ENCODE measurements at regions not wholly inside any gene's neighbourhood (a gene's known extent, or its start where the extent isn't known, plus 50 kb on each side); places are given as distances from the start of the nearest gene placed in this dataset.
"Not testable (repeated sequence)": the region's sequence is repeated elsewhere in the genome, so short reads cannot be mapped to it uniquely, and the experiment has no call there.

DNA sequence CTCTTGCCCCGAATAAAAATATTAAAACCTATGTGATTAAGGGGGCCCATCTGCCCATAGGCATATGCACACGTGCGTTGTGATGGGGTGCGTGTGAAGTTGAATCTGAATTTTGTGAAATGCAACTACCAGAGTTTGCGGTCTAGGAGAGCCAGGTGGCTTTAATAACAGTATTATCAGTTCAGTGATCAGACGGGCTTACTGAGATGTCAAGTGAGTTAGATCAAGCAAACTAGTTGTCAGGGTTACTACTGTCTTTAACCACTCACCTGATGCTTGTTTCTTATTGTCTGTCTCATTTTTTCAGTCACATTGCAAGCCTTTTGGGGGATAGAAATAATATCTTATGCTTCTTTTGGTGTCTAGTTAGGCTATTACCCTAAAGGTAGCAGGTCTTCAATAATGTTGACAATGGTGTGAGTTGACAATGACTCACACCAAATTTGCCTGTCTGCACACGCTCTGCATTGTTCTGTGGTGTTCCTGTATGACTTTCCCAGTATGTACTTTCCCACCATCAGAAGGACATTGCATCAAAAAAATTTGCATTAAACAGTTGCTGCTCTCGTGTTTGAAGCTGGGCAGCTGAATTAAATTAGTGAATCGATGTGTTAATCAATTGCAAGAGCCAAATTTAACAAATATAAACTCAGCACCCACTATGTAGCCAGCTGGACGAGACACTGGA lies 103.1 kb upstream of the NAA20 start:
- in situ Hi-C loops (cut with HindIII; ENCODE audit: low pct_ligation_motif_present, low pct_unique_long_range_greater_than_20kb, low sequenced_read_pairs) = no loop called here

DNA sequence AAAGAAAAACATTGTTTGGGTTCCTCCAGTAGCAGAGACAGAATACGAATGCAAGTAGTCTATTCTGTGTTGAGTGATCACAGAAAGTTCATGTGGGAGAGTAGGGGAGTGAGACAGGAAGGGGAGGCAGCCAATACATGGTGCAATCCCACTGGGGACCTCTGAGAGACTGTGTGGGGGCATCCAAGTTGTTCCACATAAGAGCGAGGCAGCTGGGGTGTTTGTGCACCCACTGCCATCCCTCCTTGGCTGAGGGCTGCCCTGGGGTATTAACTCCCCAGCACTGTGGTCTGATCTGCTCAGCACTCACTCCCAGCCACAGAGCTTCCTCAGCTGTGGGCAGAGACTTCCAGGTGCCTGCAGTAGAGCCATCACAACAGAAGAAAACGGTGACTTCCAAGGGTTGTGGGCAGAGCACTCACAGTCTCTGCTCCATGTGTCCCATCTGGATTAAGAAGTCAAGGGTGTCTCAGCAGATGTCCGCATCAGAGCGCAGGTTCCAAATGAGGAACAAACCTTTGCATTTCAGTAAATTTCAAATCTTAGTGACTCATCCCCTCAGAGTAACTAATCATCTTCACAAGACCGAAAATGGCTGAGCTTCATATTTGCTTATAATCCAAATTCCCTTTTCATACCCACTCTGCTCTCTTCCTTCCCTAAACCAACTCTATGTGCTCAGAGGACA lies 101.9 kb upstream of the NAA20 start:
- no peak for DNase-seq
- in situ Hi-C loops (cut with HindIII; ENCODE audit: low pct_ligation_motif_present, low pct_unique_long_range_greater_than_20kb, low sequenced_read_pairs) = no loop called here

More for the DNA sequence above, 103.1 kb upstream of the NAA20 start:
- no peak for DNase-seq

DNA sequence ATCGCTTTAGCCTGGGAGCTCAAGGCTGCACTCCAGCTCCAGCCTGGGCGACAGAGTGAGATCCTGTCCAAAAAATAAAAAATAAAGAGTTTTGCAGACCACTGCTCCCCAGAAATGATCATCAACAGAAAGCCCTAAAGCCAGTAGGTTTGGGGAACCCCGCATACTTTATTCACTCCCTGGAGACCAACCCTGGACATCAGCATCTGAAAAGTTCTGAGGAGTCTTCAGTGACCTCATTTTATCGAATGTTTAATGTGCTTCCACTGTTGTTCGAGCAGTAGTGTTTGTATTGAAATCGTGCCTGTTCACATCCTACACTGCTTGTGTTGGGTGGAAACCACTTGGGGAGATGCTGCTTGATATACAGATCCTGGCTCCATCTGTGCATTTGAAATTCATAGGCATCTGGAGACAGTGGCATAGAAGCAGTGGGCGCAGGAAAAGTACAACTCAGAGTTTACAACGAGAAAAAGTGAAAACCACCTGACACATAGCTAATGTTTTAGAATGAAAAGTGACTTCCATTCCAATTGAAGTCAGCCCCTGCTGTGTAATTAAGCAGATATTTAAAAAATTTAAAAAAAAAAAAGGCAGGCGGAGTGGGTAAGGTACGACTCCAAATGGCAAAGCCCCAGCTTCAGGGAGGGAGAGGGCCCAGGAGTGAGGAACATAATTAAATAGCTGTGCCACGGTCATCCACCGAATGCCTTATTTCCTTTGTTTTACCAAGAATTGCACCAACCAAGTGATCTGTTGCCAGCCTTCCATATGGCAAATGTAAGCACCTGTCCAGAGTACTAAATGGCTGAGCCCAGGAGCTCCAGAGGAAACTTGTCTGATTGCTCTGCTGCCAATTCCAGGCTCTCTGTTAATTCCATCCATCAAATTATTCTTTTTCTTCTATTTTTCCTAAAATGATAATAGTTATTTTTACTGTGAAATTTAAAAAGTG lies 100.4 kb upstream of the NAA20 start:
- DNase-seq = no peak
- in situ Hi-C loops (cut with HindIII; ENCODE audit: low pct_ligation_motif_present, low pct_unique_long_range_greater_than_20kb, low sequenced_read_pairs) = no loop called here

DNA sequence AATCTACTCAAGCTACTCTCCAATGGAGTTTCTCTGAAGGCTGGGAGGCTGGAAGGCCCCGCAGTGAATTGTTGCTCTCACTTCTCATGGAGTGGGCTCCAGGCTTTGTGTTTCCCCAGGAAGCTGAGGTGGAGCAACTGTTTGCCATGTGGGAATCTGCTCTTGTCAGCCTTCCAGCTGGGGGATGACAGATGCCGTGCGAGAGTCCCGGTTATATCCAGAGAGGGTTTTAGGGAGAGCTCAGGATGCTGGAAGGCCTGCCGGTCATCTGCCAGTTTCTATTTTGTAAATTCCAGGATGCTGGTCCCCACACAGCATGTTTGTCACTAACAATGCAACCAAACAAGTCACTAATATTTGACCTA lies 98.2 kb upstream of the NAA20 start:
- in situ Hi-C loops (cut with HindIII; ENCODE audit: low pct_ligation_motif_present, low pct_unique_long_range_greater_than_20kb, low sequenced_read_pairs) = no loop called here
- no peak for DNase-seq

DNA sequence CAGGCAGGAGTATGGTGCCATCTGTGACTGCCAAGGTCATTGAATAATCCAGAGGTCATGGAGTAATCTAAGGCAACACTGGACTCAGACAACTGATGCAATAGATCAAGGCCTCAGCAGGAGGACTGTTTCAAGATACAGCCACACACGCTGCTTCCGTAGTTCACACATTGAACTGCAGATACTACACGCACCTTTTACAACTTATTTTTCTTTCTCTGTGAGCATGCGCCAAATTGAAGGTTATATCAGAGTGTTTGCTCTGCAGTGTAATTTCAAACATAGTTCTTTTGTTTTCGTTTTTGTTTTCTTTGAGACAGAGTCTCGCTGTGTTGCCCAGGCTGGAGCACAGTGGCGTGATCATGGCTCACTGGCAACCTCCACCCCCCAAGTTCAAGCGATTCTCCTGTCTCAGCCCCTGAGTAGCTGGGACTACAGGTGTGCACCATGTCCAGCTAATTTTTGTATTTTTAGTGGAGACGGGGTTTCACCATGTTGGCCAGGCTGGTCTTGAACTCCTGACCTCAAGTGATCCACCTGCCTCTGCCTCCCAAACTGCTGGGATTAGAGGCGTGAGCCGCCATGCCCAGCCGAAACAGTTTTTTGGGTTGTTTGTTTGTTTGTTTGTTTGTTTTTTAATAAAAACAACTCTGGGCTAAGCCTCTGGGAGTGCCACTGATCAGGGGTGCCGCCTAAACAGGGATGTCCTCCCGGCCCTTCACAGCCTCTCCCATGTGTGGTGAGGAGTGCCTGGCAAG lies 96.6 kb upstream of the NAA20 start:
- no peak for DNase-seq
- in situ Hi-C loops (cut with HindIII; ENCODE audit: low pct_ligation_motif_present, low pct_unique_long_range_greater_than_20kb, low sequenced_read_pairs) = no loop called here

DNA sequence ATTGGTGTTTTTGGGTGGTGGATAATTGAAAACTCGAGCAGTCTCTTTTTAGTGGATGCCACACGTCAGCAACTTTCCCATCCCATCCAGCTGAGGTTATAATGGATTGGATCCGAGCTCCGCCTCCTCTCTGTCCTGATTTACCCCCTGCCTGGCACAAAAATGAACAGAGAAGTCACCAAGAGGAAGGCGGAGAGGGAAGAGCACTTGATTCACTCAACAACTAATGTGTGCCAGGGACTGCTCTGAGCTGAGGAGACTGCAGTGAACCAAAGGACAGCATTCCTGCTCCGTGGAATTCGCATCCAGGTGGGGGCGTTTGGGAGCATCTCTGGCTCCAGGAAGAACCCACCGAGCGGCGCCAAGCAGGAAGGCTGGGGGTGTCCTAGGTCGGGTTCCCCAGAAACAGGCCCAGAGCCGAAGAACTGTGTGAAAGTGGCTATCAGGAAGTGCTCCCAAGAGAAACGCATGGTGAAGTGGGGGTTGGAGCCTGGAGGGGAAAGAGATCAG lies 95.8 kb upstream of the NAA20 start:
- DNase-seq = no peak
- in situ Hi-C loops (cut with HindIII; ENCODE audit: low pct_ligation_motif_present, low pct_unique_long_range_greater_than_20kb, low sequenced_read_pairs) = no loop called here

DNA sequence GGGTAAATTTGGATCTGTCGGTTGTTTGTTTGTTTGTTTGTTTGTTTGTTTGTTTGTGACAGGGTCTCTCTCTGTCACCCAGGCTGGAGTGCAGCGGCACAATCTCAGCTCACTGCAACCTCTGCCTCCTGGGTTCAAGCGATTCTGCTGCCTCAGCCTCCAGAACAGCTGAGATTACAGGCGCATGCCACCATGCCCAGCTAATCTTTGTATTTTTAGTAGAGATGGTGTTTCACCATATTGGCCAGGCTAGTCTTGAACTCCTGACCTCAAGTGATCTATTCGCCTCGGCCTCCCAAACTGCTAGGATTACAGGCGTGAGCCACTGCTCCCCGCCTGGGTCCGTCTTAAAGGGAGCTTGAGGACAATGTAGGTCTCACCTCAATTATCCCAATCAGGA lies 95.3 kb upstream of the NAA20 start:
- in situ Hi-C loops (cut with HindIII; ENCODE audit: low pct_ligation_motif_present, low pct_unique_long_range_greater_than_20kb, low sequenced_read_pairs); DNase-seq: not testable (repeated sequence)

DNA sequence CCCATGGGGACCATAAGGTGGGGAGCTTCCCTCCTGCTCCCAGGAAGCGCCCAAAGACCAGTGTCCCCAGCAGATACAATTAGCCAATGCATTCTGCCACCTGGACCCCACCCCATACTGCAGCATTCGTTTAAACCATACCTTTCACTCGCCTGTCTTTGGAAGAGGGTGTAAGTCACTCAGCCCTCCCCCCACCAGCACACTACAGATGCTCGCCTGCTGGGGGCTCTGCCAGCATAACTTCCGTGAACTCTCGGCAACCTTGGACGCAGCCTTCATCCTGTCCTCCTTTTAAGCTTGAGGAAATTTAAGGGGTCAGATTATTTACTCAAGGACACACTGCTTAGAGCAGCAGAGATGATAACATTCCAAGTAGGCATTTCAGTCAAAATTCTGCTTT lies 94.4 kb upstream of the NAA20 start:
- in situ Hi-C loops (cut with HindIII; ENCODE audit: low pct_ligation_motif_present, low pct_unique_long_range_greater_than_20kb, low sequenced_read_pairs) = no loop called here

DNA sequence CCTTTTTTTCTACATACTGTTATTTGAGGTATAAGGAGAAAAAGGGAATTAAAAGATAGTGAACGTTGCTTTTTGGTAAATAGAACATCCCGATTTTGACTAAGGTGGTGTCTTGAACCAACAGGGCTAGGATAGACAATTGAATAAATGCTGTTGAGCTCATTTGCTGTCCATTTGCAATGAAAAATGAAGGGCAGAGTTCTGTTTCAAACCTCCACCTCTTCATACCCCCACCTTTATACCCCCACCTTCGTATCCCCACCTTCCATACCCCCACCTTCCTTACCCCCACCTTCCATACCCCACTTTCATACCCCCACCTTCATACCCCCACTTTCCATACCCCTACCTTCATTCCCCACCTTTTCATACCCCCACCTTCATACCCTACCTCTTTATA lies 93.4 kb upstream of the NAA20 start:
- DNase-seq = no peak
- in situ Hi-C loops (cut with HindIII; ENCODE audit: low pct_ligation_motif_present, low pct_unique_long_range_greater_than_20kb, low sequenced_read_pairs) = no loop called here

More for the DNA sequence above, 94.4 kb upstream of the NAA20 start:
- DNase-seq = no peak

DNA sequence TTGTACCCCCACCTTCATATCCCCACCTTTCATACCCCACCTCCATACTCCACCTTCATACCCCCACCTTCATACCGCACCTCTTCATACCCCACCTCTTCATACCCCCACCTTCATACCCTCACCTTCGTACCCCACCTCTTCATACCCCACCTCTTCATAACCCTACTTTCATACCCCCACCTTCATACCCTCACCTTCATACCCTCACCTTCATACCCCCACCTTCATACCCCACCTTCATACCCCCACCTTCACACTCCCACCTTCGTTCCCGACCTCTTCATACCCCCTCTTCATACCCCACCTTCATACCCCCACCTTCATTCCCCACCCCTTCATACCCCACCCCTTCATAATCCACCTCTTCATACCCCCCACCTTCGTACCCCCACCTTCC lies 92.9 kb upstream of the NAA20 start:
- in situ Hi-C loops (cut with HindIII; ENCODE audit: low pct_ligation_motif_present, low pct_unique_long_range_greater_than_20kb, low sequenced_read_pairs) = no loop called here

DNA sequence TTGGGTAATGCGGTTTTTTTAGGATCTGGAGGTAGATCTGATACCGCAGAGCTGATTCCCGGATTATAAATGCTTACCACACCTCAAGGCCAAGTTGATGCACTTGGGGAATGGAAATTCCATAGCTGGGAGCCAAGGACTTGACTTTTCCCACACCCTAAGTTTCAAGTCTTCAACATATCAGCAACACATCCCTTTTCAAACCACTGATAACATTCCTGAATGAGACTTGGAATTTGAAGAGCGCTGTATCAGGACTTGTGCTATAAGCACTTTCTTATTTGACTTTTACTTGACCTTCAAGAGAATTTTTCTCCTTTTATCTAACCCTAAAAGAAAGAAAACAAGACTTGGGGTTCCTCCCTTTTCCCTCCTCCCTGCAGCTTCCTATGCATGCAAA lies 90.6 kb upstream of the NAA20 start:
- in situ Hi-C loops (cut with HindIII; ENCODE audit: low pct_ligation_motif_present, low pct_unique_long_range_greater_than_20kb, low sequenced_read_pairs) = no loop called here
- no peak for DNase-seq

More for the DNA sequence above, 92.9 kb upstream of the NAA20 start:
- DNase-seq = no peak

DNA sequence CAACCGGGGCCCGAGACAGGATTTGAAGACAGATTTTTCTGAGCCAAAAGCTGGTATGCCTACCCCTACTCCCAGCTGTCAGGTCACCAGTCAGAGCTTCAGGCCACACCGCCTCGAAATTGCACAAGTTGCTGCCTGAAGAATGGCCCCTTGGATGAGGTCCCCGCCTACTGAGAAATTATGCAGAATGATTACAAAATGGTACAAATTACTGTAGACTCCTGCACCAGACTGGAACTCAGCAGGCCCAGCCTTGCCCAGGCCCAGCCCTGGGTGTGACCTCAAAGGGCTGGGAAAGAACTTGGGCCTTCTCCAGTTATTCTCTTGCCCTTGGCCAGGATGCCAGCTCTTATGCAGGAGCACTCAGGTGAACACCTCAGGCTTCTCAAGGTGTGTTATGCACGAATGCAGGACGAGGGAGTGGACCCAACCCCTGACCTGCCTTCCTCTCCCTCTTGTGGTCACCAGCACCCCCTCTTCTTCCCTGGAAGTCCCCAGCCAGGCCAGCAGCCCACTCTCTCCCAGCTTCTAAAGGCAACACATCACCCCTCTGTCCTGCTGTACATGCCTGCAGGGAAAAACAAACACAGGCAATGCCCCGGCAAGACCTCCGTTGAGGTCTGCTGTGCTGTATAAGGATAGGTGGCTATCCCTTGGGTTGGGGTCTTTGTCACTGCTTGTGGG lies 88.7 kb upstream of the NAA20 start:
- in situ Hi-C loops (cut with HindIII; ENCODE audit: low pct_ligation_motif_present, low pct_unique_long_range_greater_than_20kb, low sequenced_read_pairs) = no loop called here
- no peak for DNase-seq

DNA sequence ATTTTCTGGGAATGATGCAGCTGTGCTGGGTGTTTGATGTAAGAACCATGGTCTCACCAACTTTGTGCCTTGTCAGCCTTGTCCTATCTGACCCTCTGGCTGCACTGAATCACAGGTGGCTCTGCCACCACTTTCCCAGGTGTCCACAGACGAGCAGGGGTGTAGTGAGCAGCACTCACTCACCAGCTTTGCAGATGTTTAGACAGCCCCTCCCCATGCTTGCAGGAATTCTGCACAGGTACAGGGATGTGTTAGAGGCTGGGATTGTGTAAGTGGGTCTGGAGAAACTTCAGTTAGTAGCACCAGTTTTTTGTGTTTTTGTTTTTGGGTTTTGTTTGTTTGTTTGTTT lies 88.2 kb upstream of the NAA20 start:
- DNase-seq = no peak
- in situ Hi-C loops (cut with HindIII; ENCODE audit: low pct_ligation_motif_present, low pct_unique_long_range_greater_than_20kb, low sequenced_read_pairs) = no loop called here

DNA sequence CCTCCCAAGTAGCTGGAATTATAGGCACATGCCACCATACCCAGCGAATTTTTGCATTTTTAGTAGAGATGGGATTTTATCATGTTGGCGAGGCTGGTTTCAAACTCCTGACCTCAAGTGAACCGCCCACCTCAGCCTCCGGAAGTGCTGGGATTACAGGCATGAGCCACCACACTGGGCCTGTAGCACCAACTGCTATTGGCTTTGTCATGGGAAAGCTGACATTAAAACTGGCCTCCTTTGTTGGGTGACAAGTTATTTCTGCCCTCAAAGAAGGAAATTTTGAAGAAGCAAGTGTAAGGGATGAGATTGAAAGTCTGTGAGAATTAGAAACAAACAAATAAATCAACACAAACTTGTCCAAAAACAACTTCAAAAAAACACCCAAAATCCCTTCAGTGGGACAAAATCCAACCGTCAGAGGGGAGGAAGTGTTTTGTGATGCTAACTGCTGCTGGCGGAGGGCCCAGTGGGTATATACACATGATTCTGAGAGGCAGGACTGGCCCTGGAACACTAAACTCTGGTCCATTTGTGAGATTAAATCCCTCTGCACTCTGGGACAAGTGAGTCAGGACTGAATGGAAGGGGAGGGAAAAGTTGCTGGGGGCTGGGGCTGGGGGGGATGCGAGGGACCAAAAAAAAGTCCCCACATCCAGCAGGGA lies 87.5 kb upstream of the NAA20 start:
- in situ Hi-C loops (cut with HindIII; ENCODE audit: low pct_ligation_motif_present, low pct_unique_long_range_greater_than_20kb, low sequenced_read_pairs) = no loop called here
- DNase-seq = no peak

DNA sequence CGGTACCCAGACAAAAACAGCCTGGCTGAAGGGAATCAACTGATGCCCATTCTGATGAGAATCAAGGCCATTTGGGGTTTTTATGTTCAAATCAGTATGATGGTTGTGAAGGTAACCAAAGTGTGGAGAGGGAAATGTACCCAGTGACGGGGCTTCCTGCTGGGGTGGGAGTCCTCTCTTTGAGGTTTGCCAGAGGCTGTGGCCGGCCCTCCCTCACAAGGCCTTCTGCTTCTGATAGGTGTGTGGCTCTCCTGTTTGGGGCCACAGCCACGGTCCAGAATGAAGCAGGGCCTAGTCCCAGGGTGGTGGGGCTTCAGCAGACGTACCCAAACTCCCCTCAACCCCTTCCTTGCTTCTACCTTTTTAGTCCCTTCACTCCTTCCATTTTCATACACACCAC lies 86.7 kb upstream of the NAA20 start:
- no peak for DNase-seq
- in situ Hi-C loops (cut with HindIII; ENCODE audit: low pct_ligation_motif_present, low pct_unique_long_range_greater_than_20kb, low sequenced_read_pairs) = no loop called here

DNA sequence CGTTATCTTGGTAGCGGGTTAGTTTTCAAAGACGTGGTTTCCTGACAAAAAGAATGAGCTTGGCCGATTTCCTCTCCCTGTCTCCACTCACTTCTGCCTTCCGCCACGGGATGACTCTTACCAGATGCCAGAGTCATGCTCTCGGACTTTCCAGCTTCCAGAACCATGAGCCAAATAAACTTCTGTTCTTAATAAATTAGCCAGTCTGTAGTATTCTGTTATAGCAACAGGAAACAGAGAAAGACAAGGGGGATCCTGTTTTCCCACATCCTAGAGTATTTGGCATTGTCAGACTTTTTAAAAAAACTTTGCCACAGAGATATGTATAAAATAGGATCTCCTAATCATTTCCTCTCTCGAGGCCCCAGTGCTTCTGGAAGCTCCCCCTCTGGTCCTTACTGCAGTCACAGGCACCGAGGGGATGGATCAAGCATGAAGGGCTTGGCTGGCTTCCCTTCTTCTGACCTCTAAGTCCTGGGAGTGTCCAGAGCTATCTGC lies 84.9 kb upstream of the NAA20 start:
- in situ Hi-C loops (cut with HindIII; ENCODE audit: low pct_ligation_motif_present, low pct_unique_long_range_greater_than_20kb, low sequenced_read_pairs) = no loop called here
- DNase-seq = no peak

DNA sequence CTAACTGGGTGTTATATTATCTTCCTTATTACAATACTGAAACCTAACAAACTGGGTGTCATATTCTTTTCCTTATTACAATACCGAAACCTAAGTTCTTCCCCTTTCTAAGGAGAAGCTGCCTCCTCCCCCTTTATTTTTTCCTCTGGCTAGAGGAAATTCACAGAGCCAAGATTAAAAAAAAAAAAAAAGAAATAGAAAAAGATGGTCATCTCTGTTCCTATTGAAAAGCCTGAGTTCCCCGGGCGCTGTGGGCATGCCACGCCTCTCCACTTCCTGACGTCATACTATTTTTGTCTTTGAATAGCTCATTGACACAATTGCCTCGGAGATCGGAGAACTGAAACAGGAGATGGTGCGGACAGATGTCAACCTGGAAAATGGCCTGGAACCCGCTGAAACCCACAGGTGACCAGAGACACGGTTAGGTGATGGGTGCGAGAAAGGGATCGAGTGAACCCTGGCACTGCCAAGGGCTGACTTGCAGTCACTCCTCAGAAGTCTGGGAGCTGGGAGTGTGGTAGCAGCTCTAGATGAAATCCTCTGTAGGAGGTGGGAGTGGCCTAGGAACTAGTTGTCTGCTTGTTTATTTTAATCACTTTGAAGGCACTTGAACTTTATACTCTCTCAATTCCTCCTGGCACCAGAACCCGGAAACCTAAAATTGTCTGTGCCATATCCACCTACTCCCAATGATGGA lies 82.2 kb upstream of the NAA20 start:
- DNase-seq = no peak

More for the DNA sequence above, 82.2 kb upstream of the NAA20 start:
- in situ Hi-C loops (cut with HindIII; ENCODE audit: low pct_ligation_motif_present, low pct_unique_long_range_greater_than_20kb, low sequenced_read_pairs) = no loop called here

Data from ACHN (cell line).